ENCODE measurements at regions not wholly inside any gene's neighbourhood (a gene's known extent, or its start where the extent isn't known, plus 50 kb on each side); places are given as distances from the start of the nearest gene placed in this dataset.

DNA sequence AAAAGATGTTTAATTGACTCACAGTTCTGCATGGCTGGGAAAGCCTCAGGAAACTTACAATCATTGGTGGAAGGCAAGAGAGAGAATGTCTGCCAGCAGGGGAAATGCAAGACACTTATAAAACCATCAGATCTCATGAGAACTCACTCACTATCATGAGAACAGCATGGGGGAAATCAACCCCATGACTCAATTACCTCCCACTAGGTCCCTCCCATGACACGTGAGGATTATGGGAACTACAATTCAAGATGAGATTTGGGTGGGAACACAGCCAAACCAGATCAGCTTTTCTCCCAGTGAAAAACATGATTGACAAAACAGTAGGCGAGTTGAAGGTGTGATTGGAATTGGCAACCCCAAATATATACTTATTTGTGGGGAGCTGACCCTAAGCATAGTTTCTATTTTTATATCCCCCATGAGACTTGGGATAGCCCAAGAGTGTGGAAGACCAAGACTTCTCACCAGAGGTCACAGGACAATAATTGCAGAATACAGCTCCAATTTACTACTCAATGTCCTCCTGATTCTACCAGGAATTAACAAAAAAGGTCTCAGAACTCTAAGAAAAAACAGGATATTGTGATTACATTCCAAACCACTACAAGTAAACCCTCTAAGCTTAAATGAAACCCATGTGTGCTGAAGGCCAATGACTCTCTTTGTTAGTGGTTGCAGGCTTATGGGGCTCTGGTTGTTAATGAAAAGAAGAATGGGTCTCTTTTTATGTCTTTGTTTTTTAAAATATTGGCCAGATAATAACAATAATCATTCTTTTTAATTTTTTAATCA is 96.1 kb upstream of the PIK3C3 start:
- TF ChIP-seq, protein P1, sequence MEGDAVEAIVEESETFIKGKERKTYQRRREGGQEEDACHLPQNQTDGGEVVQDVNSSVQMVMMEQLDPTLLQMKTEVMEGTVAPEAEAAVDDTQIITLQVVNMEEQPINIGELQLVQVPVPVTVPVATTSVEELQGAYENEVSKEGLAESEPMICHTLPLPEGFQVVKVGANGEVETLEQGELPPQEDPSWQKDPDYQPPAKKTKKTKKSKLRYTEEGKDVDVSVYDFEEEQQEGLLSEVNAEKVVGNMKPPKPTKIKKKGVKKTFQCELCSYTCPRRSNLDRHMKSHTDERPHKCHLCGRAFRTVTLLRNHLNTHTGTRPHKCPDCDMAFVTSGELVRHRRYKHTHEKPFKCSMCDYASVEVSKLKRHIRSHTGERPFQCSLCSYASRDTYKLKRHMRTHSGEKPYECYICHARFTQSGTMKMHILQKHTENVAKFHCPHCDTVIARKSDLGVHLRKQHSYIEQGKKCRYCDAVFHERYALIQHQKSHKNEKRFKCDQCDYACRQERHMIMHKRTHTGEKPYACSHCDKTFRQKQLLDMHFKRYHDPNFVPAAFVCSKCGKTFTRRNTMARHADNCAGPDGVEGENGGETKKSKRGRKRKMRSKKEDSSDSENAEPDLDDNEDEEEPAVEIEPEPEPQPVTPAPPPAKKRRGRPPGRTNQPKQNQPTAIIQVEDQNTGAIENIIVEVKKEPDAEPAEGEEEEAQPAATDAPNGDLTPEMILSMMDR (IDR thresholded peaks at IDR 0.05; ENCODE audit: insufficient read depth, low read length, poor library complexity, severe bottlenecking), result no peak
- TF ChIP-seq EZH2phosphoT487 (conservative IDR thresholded peaks at IDR 0.05; ENCODE audit: low read length), result no peak

Measured in SU-DHL-6 (cell line).